ENCODE measurements at regions not wholly inside any gene's neighbourhood (a gene's known extent, or its start where the extent isn't known, plus 50 kb on each side); places are given as distances from the start of the nearest gene placed in this dataset.

DNA sequence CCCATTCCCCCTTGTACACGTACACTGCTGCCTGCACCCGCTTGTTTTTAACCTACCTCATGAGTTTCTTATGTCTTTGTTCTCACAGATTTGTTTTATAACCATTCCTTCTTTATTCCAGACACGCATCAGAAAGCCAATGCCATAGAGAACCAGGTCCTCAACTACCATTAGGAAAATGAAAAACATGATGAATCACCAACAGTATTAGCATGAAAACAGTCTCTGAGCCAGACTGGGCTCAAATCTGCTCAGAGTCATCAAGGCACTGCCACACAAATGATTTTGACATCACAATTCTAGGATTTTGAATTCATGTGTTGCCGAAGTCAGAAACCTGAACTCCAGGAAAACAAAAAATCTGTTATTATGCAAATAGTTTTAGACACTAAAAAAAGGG, 394.1 kb upstream of the GRIA1 start:
- Histone ChIP-seq H3K4me3 (no peak overlapping the region), H3K4me1 (ENCODE audit: control insufficient read depth in 5 of 5, insufficient read depth in 5 of 5, low read length in 5 of 5) (no peaks in the 10 kb centered on the region), H3K9me3 (ENCODE audit: control insufficient read depth in 4 of 4, insufficient read depth in 3 of 4, low read length in 3 of 4) (peaks cover 0 to 2% (median 0%) of the 10 kb centered on the region in 4 donors), H3K27ac (ENCODE audit: low read depth in 1 of 2, low read length in 1 of 2) (no peak overlapping the region), H3K27me3 (ENCODE audit: control insufficient read depth in 3 of 3, insufficient read depth in 3 of 3, low read length in 2 of 3) (no peaks in the 10 kb centered on the region), H3K9ac (ENCODE audit: insufficient read depth in 1 of 2, low read length in 2 of 2) (no peak overlapping the region), H3K36me3 (ENCODE audit: control insufficient read depth in 4 of 4, insufficient read depth in 4 of 4, low read length in 4 of 4) (no peaks in the 10 kb centered on the region)
- no peak for ATAC-seq (ENCODE audit: insufficient read depth, low FRiP score)
- DNase-seq: no peak
- TF ChIP-seq CTCF (IDR thresholded peaks at IDR 0.05; ENCODE audit: control extremely low read depth, extremely low read depth): no peak
- WGBS, 2 donors: 83 to 86% methylated on average over 4 of the region's 4 CpGs

GRCh38 chr5:153099328-153099727, 391.1 kb upstream of the GRIA1 start:
- no peak overlapping the region for H3K27ac ChIP-seq (ENCODE audit: low read depth in 1 of 2, low read length in 1 of 2)
- H3K4me3 ChIP-seq: no peak overlapping the region
- H3K36me3 ChIP-seq (ENCODE audit: control insufficient read depth in 4 of 4, insufficient read depth in 4 of 4, low read length in 4 of 4): no peaks in the 10 kb centered on the region
- TF ChIP-seq CTCF (IDR thresholded peaks at IDR 0.05; ENCODE audit: control extremely low read depth, extremely low read depth): no peak
- H3K9ac ChIP-seq (ENCODE audit: insufficient read depth in 1 of 2, low read length in 2 of 2): no peak overlapping the region
- ATAC-seq (ENCODE audit: insufficient read depth, low FRiP score) (no peak), DNase-seq (no peak)
- no peaks in the 10 kb centered on the region for H3K4me1 ChIP-seq (ENCODE audit: control insufficient read depth in 5 of 5, insufficient read depth in 5 of 5, low read length in 5 of 5)
- H3K9me3 ChIP-seq (ENCODE audit: control insufficient read depth in 4 of 4, insufficient read depth in 3 of 4, low read length in 3 of 4): no peaks in the 10 kb centered on the region
- 63 to 76% methylated on average over 1 of the region's 1 CpG for WGBS, 2 donors
- H3K27me3 ChIP-seq (ENCODE audit: control insufficient read depth in 3 of 3, insufficient read depth in 3 of 3, low read length in 2 of 3): no peaks in the 10 kb centered on the region

GRCh38 chr5:153101235-153102180, 389.0 kb upstream of the GRIA1 start:
- Histone ChIP-seq H3K27ac (ENCODE audit: low read depth in 1 of 2, low read length in 1 of 2) (no peak overlapping the region), H3K36me3 (ENCODE audit: control insufficient read depth in 4 of 4, insufficient read depth in 4 of 4, low read length in 4 of 4) (no peaks in the 10 kb centered on the region), H3K9ac (ENCODE audit: insufficient read depth in 1 of 2, low read length in 2 of 2) (no peak overlapping the region), H3K27me3 (ENCODE audit: control insufficient read depth in 3 of 3, insufficient read depth in 3 of 3, low read length in 2 of 3) (no peaks in the 10 kb centered on the region), H3K4me3 (no peak overlapping the region), H3K9me3 (ENCODE audit: control insufficient read depth in 4 of 4, insufficient read depth in 3 of 4, low read length in 3 of 4) (no peaks in the 10 kb centered on the region), H3K4me1 (ENCODE audit: control insufficient read depth in 5 of 5, insufficient read depth in 5 of 5, low read length in 5 of 5) (no peaks in the 10 kb centered on the region)
- TF ChIP-seq CTCF (IDR thresholded peaks at IDR 0.05; ENCODE audit: control extremely low read depth, extremely low read depth): no peak
- 71 to 79% methylated on average over 3 of the region's 3 CpGs for WGBS, 2 donors
- no peak for ATAC-seq (ENCODE audit: insufficient read depth, low FRiP score)
- DNase-seq: no peak

All from lung (tissue), 11 donors.